HT1080 (cell line): ENCODE measurements at regions not wholly inside any gene's neighbourhood (a gene's known extent, or its start where the extent isn't known, plus 50 kb on each side); places are given as distances from the start of the nearest gene placed in this dataset.
"Not testable (repeated sequence)": the region's sequence is repeated elsewhere in the genome, so short reads cannot be mapped to it uniquely, and the experiment has no call there.

ENCODE experiments used
- DNase-seq: peaks from one replicate; pipeline ENCODE4 v3.0.0-alpha.2; 2015; ENCODE audit warnings: low read depth

- no peak for DNase-seq
These were observed 120.2 kb upstream of the BANK1 start for GRCh38 chr4:101670370-101670769.

- no peak for DNase-seq
These were observed 120.7 kb upstream of the BANK1 start for GRCh38 chr4:101669832-101670188.

- DNase-seq, result no peak
These were observed 121.2 kb upstream of the BANK1 start for GRCh38 chr4:101669138-101669831.

- peak; percentile 9 for DNase-seq
These were observed 123.2 kb upstream of the BANK1 start for GRCh38 chr4:101667348-101667747.

- DNase-seq, result no peak
These were observed 129.9 kb upstream of the BANK1 start for GRCh38 chr4:101660607-101661006.

GRCh38 chr4:101655857-101656256 is 134.7 kb upstream of the BANK1 start:
- no peak for DNase-seq

- DNase-seq, result no peak
These were observed 135.5 kb upstream of the BANK1 start for GRCh38 chr4:101655005-101655404.

- DNase-seq, result no peak
These were observed 138.8 kb upstream of the BANK1 start for GRCh38 chr4:101651778-101652177.

GRCh38 chr4:101649790-101650515 is 140.6 kb upstream of the BANK1 start:
- DNase-seq, result no peak

- no peak for DNase-seq
These were observed 142.9 kb upstream of the BANK1 start for GRCh38 chr4:101647710-101648034.

GRCh38 chr4:101644516-101644915 is 146.0 kb upstream of the BANK1 start:
- DNase-seq, result no peak

GRCh38 chr4:101643186-101643837 is 147.2 kb upstream of the BANK1 start:
- peak; percentile 75 for DNase-seq

- not testable (repeated sequence) for DNase-seq
These were observed 157.8 kb upstream of the BANK1 start for GRCh38 chr4:101632766-101633165.

GRCh38 chr4:101630319-101630986 is 160.1 kb upstream of the BANK1 start:
- DNase-seq, result no peak

- DNase-seq, result peak; percentile 44
These were observed 169.4 kb upstream of the BANK1 start for GRCh38 chr4:101621120-101621519.

- DNase-seq, result no peak
These were observed 174.9 kb upstream of the BANK1 start for GRCh38 chr4:101615652-101616051.

GRCh38 chr4:101606989-101607388 is 183.5 kb upstream of the BANK1 start:
- not testable (repeated sequence) for DNase-seq

GRCh38 chr4:101604976-101605375 is 185.6 kb upstream of the BANK1 start:
- DNase-seq, result no peak

- DNase-seq, result no peak
These were observed 190.2 kb upstream of the BANK1 start for GRCh38 chr4:101600287-101600686.

- DNase-seq, result peak; percentile 9
These were observed 190.9 kb upstream of the BANK1 start for GRCh38 chr4:101599620-101600019.

GRCh38 chr4:101596781-101597552 is 193.6 kb upstream of the BANK1 start:
- no peak for DNase-seq
